Urinary bladder (tissue), 3 donors: ENCODE measurements at regions not wholly inside any gene's neighbourhood (a gene's known extent, or its start where the extent isn't known, plus 50 kb on each side); places are given as distances from the start of the nearest gene placed in this dataset.

Source experiments
- DNase-seq: peaks from one replicate; pipeline ENCODE4 v3.0.0-alpha.2; 2015; ENCODE audit errors: extremely low spot score
- H3K27ac ChIP-seq: one replicate; pipeline ENCODE4 v1.5.1; 2013; ENCODE audit warnings: low read depth, mild to moderate bottlenecking, moderate library complexity
- H3K36me3 ChIP-seq: one replicate; pipeline ENCODE4 v1.6.1; 2013; ENCODE audit warnings: mild to moderate bottlenecking, moderate library complexity; ENCODE audit not compliant: insufficient read depth
- H3K4me1 ChIP-seq: one replicate; pipeline ENCODE4 v1.6.1; 2013; ENCODE audit warnings: mild to moderate bottlenecking, moderate library complexity; ENCODE audit not compliant: insufficient read depth
- H3K4me3 ChIP-seq: one replicate; pipeline ENCODE4 v1.5.1; 2013; ENCODE audit warnings: low read depth, low read length
- WGBS: extraction: QIAGEN DNeasy Blood & Tissue Kit; methylation state at CpG from one replicate; pipeline ENCODE4 v1.1.7; 2013; 5-methylcytosine and 5-hydroxymethylcytosine counted together
- donor health status: healthy with polysubstance abuse.
- donor health status: healthy.

GRCh38 chr10:131706476-131706875 lies 194.3 kb upstream of the PPP2R2D start:
- DNase-seq, result no peak
- no peaks in the 10 kb centered on the region for H3K4me1 ChIP-seq
- H3K27ac ChIP-seq, result no peak overlapping the region
- no peak overlapping the region for H3K4me3 ChIP-seq
- 85% methylated on average over 7 of the region's 7 CpGs for WGBS
- no peaks in the 10 kb centered on the region for H3K36me3 ChIP-seq

DNA sequence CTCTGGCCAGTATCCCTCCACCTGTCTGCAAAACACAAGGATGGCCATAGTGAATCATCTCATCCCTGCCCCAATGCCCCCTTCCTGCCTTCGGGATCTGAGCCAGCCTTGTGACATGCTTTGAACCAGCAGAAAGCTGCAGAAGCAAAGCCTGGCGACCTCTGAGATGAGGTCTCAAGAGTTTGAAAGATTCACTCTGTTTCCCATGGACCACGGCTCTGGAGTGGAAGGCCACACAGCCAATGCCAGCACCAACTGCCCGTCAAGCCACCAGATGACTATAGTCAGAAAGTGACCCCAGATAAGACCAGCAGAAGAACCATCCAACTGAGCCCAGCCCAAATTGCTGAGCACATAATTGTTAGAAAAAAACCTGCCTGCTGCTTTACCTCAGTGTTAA lies 193.9 kb upstream of the PPP2R2D start:
- WGBS, result 86% methylated on average over 4 of the region's 4 CpGs
- Histone ChIP-seq H3K36me3 (no peaks in the 10 kb centered on the region), H3K27ac (no peak overlapping the region), H3K4me3 (no peak overlapping the region), H3K4me1 (no peaks in the 10 kb centered on the region)
- DNase-seq, result no peak

- WGBS, result 75% methylated on average over 17 of the region's 17 CpGs
- Histone ChIP-seq H3K4me1 (no peaks in the 10 kb centered on the region), H3K4me3 (no peak overlapping the region), H3K27ac (no peak overlapping the region), H3K36me3 (no peaks in the 10 kb centered on the region)
- no peak for DNase-seq
These were observed 192.5 kb upstream of the PPP2R2D start for GRCh38 chr10:131708225-131708880.

DNA sequence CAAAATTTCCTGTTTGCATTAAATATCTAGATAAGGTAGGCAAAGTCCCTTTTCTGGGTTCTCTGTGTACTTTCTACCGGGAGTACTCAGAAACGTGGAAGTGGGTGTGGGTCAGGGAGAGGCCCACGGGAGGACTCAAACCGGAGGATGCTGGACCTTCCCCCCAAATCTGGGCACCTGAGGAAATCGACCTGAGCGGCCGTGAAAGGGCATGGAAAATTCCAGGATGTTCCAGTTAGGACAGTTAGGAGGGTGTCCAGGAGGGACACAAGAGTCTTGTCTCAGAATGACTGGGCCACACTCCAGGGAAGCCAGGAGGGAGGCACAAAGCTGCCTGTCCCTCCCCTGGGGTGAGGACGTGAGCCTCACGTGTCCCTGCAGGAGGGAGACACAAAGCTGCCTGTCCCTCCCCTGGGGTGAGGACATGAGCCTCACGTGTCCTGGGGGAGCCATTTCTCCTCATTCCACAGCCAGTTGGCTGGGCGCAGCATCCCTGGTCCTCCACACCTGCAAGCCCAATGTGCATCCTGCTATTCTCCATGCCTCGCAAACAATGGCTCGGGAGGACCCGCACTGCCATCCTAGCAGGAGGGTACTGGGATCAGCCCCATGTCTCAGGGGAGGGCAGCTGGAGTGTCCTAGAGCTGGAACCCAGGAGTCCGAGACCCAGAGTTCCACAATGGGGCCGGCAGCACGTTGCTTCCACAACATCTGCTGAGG lies 190.5 kb upstream of the PPP2R2D start:
- Histone ChIP-seq H3K36me3 (no peaks in the 10 kb centered on the region), H3K4me1 (no peaks in the 10 kb centered on the region), H3K4me3 (no peak overlapping the region), H3K27ac (no peak overlapping the region)
- DNase-seq, result no peak
- WGBS, result 59% methylated on average over 17 of the region's 17 CpGs

GRCh38 chr10:131722121-131722520 lies 178.7 kb upstream of the PPP2R2D start:
- no peaks in the 10 kb centered on the region for H3K4me1 ChIP-seq
- no peaks in the 10 kb centered on the region for H3K36me3 ChIP-seq
- DNase-seq, result no peak
- no peak overlapping the region for H3K27ac ChIP-seq
- 94% methylated on average over 5 of the region's 5 CpGs for WGBS
- H3K4me3 ChIP-seq, result no peak overlapping the region

GRCh38 chr10:131722525-131723264 lies 178.1 kb upstream of the PPP2R2D start:
- H3K27ac ChIP-seq, result no peak overlapping the region
- H3K4me1 ChIP-seq, result no peaks in the 10 kb centered on the region
- no peak for DNase-seq
- WGBS, result 89% methylated on average over 22 of the region's 22 CpGs
- no peaks in the 10 kb centered on the region for H3K36me3 ChIP-seq
- no peak overlapping the region for H3K4me3 ChIP-seq

GRCh38 chr10:131723297-131724168 lies 177.3 kb upstream of the PPP2R2D start:
- WGBS, result 90% methylated on average over 20 of the region's 20 CpGs
- no peak overlapping the region for H3K27ac ChIP-seq
- H3K36me3 ChIP-seq, result no peaks in the 10 kb centered on the region
- H3K4me3 ChIP-seq, result no peak overlapping the region
- no peak for DNase-seq
- H3K4me1 ChIP-seq, result no peaks in the 10 kb centered on the region

DNA sequence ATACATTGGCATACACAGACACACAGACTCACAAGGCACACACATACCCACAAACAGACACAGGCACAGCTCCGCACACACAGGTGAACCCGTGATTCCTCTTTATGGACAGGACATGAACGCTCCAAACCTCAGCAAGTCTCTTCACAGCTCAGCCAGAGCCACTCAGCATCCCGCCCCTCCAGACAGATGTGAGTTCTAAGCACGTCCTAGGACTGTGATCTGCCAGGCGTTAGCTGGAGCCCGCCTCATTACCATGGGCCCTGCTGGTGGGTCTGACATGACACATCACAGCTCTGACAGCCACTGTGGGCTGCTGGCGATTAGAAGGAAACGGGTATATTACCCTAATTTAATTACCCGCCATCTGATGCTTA lies 176.7 kb upstream of the PPP2R2D start:
- no peak overlapping the region for H3K27ac ChIP-seq
- H3K36me3 ChIP-seq, result no peaks in the 10 kb centered on the region
- DNase-seq, result no peak
- 78% methylated on average over 10 of the region's 10 CpGs for WGBS
- H3K4me3 ChIP-seq, result no peak overlapping the region
- no peaks in the 10 kb centered on the region for H3K4me1 ChIP-seq

DNA sequence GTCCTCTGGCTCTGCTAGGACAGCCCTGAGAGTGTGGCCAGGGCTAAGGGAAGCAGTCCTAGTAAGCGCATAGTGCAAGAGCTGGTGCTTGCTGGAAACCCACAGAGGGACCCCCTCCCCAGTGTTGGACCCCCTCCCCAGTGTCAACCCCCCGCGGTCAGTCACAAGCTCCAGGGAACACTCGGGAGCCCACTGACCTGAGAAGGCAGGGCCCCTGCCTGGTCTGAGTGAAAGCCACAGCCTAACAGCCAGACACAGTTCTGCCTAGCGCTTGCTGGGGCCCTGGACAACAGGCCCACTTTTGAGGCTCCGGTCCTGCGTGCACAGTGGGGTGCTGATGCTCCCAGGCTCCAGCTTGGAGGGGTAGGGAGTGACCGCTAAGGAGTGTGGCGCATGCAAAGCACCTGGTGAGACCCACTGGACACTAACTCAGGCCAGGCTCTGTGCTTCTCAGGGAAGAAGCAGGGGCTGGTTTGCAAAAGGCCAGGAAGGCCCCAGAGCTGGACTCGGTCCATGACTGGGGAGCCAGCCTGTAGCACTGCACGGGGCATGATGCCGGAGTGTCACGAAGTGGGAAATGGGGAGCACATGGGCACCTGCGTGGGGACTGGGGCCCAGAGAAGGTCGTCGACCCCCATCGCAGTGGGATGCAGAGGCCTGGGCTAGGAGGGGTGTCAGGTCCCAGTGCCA lies 175.8 kb upstream of the PPP2R2D start:
- no peak overlapping the region for H3K27ac ChIP-seq
- no peak for DNase-seq
- H3K4me1 ChIP-seq, result no peaks in the 10 kb centered on the region
- no peaks in the 10 kb centered on the region for H3K36me3 ChIP-seq
- H3K4me3 ChIP-seq, result no peak overlapping the region
- WGBS, result 92% methylated on average over 17 of the region's 17 CpGs

- WGBS, result 87% methylated on average over 17 of the region's 17 CpGs
- DNase-seq, result no peak
- Histone ChIP-seq H3K36me3 (no peaks in the 10 kb centered on the region), H3K4me1 (no peaks in the 10 kb centered on the region), H3K4me3 (no peak overlapping the region), H3K27ac (no peak overlapping the region)
These were observed 175.2 kb upstream of the PPP2R2D start for GRCh38 chr10:131725581-131726069.

DNA sequence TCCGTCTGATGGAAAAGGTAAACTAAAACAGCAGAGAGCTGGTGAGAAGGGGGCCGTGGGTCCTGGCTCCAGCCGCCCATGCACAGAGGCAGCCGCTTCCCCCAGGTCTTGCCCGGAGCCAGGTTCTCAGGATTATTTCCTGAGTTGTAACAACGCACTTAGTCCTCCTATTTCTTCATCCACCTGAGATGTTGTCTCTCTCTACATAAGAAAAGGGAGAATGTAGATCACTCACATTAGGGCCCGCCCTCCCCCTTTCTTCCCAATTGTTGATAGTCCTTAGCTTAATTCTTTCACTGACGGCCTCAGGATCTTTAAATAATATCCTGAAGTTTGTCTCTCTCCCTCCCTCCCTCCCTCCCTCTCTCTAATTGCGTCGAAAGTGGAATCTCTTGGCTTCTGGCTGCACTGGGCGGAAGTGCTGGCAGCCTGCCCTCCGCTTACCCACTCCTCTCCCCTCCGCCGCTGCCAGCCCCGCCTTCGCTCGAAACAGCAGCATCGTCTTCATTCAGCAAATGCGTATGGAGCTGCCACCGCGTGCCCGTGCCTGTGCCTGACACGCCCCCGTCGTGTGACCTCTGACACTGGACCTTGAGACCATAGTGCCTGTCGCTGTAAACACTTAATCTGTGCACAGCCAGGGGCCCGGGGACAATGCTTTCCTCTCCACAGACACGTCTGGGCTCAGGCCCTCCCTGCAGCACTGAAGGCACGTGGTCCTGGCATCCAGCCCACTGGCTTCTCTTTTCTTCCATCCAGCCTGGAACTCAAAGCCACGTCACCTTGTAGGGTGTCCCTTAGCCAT lies 174.5 kb upstream of the PPP2R2D start:
- Histone ChIP-seq H3K4me1 (no peaks in the 10 kb centered on the region), H3K36me3 (no peaks in the 10 kb centered on the region), H3K4me3 (peak overlapping the region; percentile 15), H3K27ac (no peak overlapping the region)
- DNase-seq, result peak; percentile 67
- WGBS, result 16% methylated on average over 30 of the region's 30 CpGs

- DNase-seq, result no peak
- H3K36me3 ChIP-seq, result no peaks in the 10 kb centered on the region
- no peak overlapping the region for H3K4me3 ChIP-seq
- WGBS, result 76% methylated on average over 14 of the region's 14 CpGs
- H3K27ac ChIP-seq, result no peak overlapping the region
- no peaks in the 10 kb centered on the region for H3K4me1 ChIP-seq
These were observed 173.8 kb upstream of the PPP2R2D start for GRCh38 chr10:131726967-131727366.
